HG03280 (cell line): ENCODE measurements at regions not wholly inside any gene's neighbourhood (a gene's known extent, or its start where the extent isn't known, plus 50 kb on each side); places are given as distances from the start of the nearest gene placed in this dataset.
"Not testable (repeated sequence)": the region's sequence is repeated elsewhere in the genome, so short reads cannot be mapped to it uniquely, and the experiment has no call there.

ENCODE experiments used
- ATAC-seq: cut with Tn5 transposase; IDR thresholded peaks from one replicate; pipeline ENCODE4 v1.9.1; 2021; ENCODE audit warnings: mild to moderate bottlenecking, moderate library complexity; ENCODE audit not compliant: unreplicated experiment

DNA sequence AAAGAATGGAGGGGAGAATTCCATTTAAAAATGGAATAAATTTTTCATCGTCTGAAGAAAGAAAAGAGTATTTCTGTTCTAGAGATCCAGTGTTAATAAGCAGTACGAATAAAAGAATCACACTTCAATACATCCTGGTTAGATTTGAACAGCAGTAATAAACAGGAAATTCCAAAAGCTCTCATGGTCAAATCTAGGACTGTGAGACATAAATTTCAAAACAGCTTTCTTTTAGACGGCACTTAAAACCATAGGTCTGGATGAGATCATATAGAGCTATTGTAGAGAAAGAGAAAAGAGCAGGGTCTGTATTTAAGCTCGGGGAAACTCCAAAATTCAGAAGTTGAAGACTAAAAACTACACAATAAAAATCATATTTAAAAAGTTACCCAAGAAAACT is 1006.9 kb upstream of the CTNND2 start:
- no peak for ATAC-seq

DNA sequence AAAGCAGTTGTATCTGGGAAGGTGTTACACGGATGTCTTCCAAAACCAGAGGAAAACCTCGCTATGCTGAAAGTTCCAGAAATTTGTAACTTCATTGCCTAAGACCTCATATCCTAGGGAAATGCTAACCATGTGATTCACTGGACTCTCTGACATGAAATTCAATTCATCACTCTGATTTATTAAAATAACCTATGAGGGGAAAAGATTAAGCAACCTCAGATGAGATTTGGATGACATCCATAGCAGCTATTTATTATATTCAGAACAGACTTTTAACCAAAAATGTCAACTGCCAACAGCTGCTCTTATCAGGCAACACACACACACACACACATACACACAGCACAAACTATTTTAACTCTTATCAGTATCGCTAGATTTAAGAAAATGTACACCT is 1006.4 kb upstream of the CTNND2 start:
- no peak for ATAC-seq

DNA sequence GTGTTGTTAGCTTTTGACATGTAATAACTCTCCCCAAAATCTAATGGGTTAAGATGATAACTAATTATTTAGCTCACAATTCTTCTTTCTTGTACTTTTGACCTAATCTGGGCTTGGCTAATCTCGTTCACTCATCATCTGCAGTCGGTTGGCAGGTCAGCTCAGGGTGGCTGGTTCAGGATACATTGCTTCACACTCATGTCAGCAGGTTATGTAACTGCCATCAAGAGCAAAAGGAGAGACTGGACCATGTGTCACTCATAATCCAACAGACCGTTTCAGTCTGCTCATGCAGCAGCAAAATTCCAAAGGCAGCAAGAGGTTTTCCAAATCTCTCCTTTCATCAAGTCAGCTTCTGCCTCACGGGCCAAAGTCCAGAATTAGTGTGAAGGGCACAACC is 998.4 kb upstream of the CTNND2 start:
- no peak for ATAC-seq

DNA sequence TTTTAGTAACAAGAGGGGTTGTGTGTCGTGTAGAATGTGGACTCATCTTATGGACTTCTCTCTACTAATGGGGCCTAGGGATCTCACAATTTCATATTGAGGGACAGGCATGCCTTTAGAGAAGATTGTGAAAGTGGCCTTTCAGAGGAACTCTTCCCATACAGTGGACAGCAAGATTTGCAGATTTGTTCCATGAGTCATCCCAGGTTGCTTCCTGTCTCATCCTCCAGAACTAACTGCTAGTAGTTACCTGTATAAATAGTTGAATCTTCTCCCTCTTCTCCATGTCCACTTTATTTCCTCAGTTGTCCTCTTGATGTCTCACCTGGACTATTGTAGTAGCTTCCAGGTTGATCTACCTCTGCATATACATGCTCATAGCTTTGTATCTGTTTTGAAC is 997.5 kb upstream of the CTNND2 start:
- ATAC-seq: no peak

DNA sequence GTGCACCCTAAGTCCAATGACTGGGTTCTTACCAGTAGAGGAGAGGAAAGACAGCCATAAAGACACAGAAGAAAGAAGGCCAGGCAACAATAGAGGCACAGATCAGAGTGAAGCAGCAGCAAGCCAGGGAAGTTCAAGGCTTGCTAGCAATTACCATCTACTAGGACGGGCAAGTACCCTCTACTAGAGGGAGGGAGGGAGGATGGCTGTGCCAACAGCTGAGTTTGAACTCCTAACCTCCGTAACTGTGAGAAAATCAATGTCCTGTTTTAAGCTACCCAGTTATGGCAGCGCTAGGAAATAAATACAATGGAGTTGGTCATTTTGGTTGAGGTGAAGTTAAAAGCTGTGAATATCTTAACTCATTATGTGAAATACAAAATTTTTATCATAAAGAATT is 991.8 kb upstream of the CTNND2 start:
- ATAC-seq: no peak

DNA sequence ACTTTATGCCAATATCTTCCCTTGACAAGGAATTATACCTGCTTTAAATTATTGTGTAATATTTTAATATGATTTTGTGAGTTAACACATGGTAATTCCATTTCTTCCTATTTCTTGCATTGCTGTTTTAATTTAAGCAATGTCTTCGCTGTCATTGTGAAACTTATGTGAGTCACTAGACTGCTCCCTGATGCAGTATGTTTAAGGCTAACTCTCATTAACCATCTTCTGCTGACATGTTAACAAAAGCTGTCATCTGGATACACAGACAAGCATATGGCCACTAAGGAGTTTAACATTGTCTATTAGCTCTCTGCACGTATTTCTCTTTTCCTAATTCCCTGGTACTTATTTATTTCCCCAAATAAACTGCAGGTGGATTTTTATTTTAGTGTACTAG is 980.8 kb upstream of the CTNND2 start:
- no peak for ATAC-seq

DNA sequence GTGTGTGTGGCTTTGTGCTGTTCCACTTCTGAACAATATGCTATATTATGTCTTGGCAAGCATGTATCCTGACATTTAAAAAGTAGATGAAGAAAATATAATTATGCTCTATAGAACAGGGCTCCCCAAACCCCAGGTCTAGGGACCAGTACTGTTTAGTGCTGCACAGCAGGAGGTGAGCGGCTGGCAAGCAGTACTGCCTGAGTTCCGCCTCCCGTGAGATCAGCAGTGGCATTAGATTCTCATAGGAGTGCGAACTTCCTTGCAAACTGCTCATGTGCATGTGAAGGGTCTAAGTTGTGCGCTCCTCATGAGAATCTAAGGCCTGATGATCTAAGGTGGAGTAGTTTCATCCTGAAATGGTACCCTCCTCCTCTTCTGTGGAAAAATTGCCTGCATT is 979.1 kb upstream of the CTNND2 start:
- ATAC-seq: no peak

DNA sequence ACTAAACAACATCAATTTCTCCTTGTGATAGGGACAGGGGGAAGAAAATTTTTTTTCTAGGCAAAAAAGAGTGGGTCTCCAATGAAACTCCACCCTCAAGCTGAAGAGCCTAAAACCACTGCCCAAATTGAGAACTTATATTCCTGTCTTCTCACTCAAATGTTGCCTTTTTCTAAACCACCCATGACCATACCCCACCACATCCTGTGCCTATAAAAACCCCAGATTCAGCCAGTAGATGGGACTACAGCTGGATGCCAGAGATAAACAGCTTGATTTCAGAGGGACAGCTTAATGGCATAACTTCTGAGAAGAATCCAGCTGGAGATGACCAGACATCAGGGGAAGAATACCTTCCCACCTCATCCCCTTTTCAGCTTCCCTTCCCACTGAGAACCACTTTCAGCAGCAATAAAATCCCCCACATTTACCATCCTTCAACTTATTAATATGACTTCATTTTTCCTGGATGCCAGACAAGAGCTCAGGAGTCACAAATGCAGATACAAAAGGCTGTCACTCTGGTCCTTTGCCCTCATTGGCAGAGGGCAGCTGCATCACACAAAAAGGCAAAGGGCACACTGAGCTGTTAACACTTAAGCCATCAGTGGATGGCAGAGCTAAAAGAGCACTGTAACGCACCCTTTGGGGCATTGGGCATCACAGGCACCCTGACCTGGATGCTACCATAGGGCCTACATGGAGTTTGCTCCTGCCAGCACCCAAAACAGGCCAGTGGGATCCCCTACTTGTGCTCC is 972.5 kb upstream of the CTNND2 start:
- no peak for ATAC-seq

DNA sequence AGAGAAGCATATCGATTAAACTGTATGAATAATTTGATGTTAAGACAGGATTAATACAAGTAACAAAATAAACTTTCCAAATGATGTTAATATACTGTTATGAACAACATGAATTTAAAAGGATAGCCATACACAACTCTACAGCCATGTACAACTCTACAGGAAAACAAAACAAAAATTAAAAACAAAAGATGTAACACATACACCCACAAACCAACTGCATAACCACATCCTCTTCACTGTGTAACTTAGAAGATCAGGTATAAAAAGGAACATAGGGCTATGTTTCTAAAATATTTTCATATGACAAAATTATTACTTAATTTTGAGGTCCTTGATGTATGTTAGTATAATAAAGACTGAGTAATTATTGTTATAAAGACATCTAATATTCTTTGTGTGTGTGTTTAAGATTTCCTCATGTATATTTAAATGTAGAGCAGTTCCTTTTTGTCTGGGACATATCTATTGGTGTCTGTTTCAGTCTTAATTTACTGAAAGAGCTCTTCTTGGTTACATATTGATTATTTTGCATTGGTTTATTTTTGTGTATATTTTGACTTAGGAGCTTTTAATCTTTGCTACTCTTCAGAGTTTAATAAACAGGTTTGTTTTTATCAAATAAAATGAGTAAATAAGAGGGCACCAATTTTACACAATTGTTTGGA is 966.8 kb upstream of the CTNND2 start:
- no peak for ATAC-seq

DNA sequence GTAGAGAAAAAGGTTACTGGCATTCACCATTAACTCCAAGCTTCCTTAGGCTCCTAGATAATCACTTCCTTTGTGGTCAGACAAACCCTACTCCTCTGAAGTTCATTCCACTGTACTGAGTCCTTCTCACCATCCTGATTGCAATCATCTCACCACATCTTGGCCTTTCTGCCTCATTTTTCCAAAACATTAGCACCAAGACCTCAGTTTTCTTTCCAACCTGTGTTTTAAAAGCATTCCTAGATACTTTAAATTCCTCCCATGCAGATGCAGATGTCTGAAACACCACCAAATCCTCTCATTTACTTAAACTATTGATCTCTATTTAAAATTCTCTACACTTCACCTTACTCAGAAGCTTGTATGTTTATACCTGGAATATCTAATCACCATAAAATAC is 961.3 kb upstream of the CTNND2 start:
- no peak for ATAC-seq

DNA sequence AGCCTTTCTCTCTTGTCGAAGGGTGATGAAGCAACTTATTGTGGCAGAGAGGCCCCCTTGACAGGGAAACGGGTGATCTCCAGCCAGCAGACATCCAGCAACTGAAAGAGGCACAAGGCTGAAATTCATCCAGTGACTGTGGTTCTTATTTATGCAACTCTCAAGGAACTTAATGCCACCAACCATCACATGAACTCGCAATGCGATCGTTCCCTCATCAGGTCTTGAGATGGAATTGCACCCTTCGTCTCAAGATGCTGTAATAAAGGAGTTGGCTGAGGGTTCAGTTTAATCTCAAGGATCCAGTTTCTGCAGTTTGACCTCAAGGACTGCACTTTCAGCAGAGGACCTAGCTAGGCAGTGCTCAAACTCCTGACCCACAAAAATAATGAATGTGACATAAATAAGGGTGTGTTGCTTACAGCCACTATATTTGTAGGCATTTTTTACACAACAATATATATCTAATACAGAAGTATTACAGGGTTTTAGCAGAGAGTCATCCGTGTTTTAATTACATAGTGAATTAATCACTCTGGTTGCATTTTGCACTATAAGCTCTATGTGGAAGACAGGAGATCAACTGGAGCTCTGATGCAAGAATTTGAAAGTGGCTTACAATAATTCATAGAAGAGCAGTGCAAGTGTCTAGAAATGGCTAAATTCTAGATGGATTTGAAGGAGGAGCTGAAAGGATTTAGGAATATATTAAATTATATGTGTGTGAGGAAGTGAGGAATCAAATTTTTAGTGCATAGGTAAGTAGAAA is 957.8 kb upstream of the CTNND2 start:
- ATAC-seq: no peak

DNA sequence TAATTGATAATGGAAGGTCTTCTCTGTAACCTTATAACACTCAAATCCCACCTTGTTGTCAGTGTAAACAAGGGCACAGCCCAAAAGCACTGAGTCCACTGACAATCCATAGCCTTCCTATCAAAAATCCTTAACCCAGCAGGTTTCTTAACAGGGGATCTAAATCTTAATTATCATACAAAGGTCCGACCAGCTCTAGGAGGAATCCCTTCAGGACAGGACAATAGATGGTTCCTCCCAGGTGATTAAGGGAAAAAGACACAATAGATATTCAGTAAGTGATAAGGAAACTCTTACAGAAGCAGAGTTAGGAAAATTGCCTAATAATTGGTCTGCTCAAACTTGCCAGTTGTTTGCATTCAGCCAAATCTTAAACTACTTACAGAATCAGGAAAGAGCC is 951.9 kb upstream of the CTNND2 start:
- ATAC-seq: not testable (repeated sequence)

DNA sequence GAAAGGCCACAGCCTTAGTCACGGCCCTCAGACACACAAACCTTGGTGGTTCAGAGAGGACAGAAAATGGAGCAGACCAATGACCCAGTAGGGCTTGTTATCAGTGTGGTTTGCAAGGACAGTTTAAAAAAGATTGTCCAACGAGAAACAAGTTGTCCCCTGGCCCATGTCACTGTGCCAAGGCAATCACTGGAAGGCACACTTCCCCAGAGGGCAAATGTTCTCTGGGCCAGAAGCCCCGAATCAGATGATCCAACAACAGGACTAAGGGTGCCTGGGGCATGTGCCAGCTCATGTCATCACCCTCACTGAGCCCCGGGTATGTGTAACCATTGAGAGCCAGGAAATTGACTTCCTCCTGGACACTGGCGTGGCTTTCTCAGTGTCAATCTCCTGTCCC is 950.1 kb upstream of the CTNND2 start:
- no peak for ATAC-seq

DNA sequence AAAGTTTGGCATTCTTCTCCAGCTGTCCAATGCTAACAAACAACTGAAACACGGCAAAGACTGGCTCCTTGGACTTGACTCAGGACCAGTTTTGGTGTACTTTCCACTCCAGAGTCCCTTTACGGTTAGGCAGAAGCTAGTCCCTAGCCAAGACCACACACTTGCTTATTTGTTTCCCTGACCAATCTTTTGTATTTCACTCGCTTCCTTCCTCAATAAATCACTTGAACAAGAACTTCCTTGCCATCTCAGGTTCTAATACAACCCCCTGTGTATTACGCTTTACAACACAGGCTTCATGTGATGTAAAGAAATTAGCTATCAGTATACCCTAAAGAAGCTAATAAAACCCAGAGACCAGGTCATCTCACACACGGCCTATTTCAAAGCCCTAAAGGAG is 947.5 kb upstream of the CTNND2 start:
- ATAC-seq: no peak

DNA sequence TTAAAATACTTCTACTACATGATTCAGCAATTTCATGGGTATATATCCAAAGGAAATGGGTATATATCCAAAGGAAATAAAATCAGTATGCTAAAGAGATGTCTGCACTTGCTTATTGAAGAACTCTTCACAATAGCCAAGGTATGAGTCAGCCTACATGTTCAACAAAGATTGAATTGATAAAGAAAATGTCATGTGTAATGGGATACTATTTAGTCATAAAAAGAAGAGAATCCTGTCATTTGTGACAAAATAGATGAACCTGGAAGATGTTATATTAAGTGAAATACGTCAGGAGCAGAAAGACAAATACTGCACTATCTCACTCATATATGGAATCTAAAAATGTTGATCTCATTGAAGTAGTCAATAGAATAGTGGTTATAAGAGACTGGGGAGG is 944.5 kb upstream of the CTNND2 start:
- no peak for ATAC-seq

DNA sequence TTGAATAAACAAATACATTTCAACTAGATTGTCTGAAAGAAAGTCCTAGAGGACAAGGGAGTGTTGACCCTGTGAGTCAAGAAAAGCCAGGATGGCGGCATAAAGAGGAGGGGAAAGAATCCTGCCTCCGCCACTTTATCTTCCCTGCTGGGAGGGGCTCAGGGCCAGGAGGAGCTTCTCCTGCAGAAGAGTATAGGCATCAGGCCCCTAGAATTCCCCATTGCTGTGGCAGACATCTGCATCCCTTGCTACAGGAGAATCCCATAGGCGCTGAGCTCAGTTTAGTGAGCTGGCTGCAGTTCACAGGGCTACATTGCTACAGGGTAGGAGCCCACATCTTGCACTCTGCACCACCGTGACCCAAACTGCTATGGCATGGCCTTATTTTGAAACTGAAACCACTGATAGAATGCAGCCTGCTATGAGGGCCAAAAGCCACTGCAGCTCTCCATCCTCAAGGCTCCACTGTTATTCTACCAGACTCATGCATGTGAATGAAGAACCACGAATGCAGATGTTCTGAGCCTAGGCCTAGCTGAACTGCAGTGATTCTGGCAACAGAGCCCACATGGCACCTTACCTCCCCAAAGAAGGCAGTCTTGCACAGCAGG is 941.4 kb upstream of the CTNND2 start:
- no peak for ATAC-seq

DNA sequence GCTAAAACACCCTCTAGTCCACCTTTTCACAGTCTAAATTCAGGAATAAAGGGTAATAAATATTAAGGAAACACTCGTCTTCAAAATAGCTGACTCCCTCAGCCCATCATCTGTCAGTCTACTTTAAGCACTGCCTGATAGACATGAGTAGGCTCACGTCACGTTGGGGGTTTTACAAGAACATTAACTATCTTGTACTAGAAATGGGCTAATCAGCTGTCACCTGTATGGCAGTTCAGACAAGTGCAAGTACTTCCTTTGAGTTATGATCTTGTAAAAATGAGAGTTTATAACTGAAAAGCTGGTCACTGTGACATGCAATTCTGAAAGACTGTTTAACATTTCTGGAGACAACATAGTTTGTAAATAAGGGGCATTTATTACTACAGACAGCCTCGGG is 936.7 kb upstream of the CTNND2 start:
- ATAC-seq: no peak

DNA sequence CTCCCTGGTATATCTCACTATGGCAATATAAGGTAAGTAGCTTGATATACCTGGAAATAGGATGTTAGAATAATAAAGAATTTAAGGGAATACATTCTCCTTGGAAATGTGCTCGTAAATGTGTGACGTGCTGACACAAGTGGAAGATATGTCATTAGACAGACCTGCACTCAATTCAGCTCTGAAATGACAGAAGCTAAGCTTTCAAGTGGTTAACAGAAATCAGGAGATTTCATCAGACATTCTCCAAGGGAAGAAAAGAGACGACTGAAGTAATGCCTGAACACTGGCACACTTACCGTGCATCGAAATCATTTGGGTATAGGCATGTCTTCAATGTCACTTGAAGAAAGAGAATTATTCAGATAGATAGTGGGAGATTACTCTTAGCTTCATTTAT is 933.3 kb upstream of the CTNND2 start:
- no peak for ATAC-seq

DNA sequence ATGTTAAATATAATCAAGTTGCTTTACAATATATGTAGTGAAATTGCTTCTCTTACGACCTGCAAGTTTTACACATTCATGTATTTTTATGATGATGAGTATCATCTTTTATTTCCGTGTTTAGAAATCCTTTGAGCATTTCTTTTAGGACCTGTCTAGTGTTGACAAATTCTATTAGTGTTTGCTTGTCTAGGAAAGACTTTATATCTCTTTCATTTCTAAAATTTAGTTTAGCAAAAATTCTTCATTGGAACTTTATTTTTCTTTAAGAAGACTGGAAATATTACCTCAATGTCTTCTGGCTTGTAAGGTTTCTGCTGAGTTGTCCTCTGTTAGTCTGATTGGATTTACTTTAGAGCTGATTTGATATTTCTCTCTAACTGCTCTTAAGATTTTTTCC is 920.9 kb upstream of the CTNND2 start:
- no peak for ATAC-seq

DNA sequence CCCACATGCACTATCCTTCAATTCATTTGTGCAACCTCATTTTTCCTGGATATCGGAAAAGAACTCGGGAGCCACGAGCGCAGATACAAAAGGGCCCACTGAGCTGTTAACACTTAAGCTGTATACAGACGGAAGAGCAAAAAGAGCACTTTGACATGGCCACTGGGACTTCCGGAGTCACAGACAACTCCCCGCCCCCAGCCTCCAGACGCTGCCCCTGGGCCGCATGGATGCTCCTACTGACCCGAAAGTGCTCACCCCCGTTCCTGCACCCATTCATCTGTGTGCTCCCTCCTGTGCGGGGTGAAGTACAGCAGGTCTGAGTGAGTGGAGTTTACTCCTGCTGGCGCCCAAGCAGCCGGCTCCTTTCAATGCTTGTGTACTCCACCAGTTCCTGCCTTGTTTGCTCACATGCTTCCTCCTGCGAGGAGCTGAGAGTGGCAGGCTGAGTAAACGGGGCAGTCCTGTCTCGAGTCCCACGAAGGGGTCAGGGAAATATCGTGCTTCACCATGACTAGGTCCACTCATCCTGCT is 901.0 kb upstream of the CTNND2 start:
- no peak for ATAC-seq

DNA sequence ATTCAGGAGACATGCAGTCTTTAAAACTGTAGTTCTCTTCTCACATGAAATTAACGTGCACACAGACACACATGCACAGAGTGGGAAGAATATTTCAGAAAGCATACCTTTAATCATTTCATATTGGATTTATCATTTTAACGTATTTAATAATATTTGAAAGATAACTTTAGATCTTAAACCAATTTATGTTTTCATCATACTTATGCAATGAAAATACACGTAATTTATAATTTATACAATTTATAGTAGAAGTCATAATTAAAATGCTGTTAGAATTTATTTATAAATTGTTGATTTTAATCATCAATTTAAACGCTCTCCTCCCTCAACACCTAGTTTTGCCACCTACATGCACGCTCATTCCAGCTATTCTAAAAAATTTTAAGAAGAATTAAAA is 894.9 kb upstream of the CTNND2 start:
- ATAC-seq: no peak

DNA sequence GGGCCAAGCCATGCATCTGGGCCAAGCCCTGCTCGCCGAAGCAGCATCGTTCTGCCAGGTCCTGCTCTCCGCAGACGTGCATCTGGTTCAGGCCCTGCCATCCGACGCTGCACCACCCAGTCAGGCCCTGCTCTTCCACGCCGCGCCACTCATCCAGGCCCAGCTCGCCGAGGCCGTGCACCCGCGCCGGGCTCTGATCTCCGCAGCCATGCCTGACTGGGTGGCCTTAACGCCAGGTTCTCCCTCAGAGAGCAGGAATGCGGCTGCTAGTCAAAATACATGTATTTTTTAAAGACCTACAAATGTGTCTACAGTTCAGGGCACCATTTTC is 891.1 kb upstream of the CTNND2 start:
- ATAC-seq: no peak
